Colonic mucosa (tissue), 4 donors: ENCODE measurements at regions not wholly inside any gene's neighbourhood (a gene's known extent, or its start where the extent isn't known, plus 50 kb on each side); places are given as distances from the start of the nearest gene placed in this dataset.

ENCODE experiments used
- DNase-seq: peaks from one replicate; pipeline ENCODE4 v3.0.0-alpha.2; 2020
- H3K27ac ChIP-seq: fragments of 200-600 bp; one replicate; pipeline ENCODE4 v1.8.0; 2021
- H3K27me3 ChIP-seq: fragments of 200-600 bp; one replicate; pipeline ENCODE4 v1.8.0; 2021
- H3K36me3 ChIP-seq: fragments of 200-600 bp; one replicate; pipeline ENCODE4 v1.8.0; 2021
- H3K4me1 ChIP-seq: fragments of 200-600 bp; one replicate; pipeline ENCODE4 v1.8.0; 2021; ENCODE audit warnings: mild to moderate bottlenecking
- H3K4me3 ChIP-seq: fragments of 200-600 bp; one replicate; pipeline ENCODE4 v1.8.0; 2021
- H3K9ac ChIP-seq, 2 donors: one replicate each; pipeline ENCODE4 v1.7.0; 2013; ENCODE audit warnings: control low read depth in 2 of 2, low read depth in 2 of 2, low read length in 2 of 2
- H3K9me3 ChIP-seq: fragments of 200-600 bp; one replicate; pipeline ENCODE4 v1.8.0; 2021
- CTCF ChIP-seq: fragments of 200-600 bp; IDR thresholded peaks from one replicate; pipeline ENCODE4 v1.8.0; 2022; ENCODE audit warnings: antibody characterized with exemption, mild to moderate bottlenecking
- intact Hi-C: fragments of 100-400 bp; cut with DNase I; formaldehyde crosslinking; loops from one replicate; pipeline ENCODE4 v1.14.1; 2022
- donor health status: healthy.
- donor health status: DM: no; HTN: no; CAD: no.
- donor health status: DM: no; HTN: no; CAD: no.

GRCh38 chr6:91994787-91995186, 1407.9 kb upstream of the MAP3K7 start:
- DNase-seq: no peak
- intact Hi-C loops: no loop called here
- H3K27ac ChIP-seq: no peak overlapping the region
- H3K27me3 ChIP-seq: no peaks in the 10 kb centered on the region
- H3K9me3 ChIP-seq: no peaks in the 10 kb centered on the region
- H3K4me1 ChIP-seq: no peaks in the 10 kb centered on the region
- no peak overlapping the region for H3K9ac ChIP-seq
- no peak overlapping the region for H3K4me3 ChIP-seq
- no peaks in the 10 kb centered on the region for H3K36me3 ChIP-seq
- no peak for TF ChIP-seq CTCF

GRCh38 chr6:91982559-91982958, 1395.7 kb upstream of the MAP3K7 start:
- intact Hi-C loops: no loop called here

GRCh38 chr6:91976797-91977196, 1389.9 kb upstream of the MAP3K7 start:
- Histone ChIP-seq H3K27ac (no peak overlapping the region), H3K36me3 (no peaks in the 10 kb centered on the region), H3K27me3 (no peaks in the 10 kb centered on the region), H3K4me3 (no peak overlapping the region), H3K9ac (no peak overlapping the region), H3K9me3 (no peaks in the 10 kb centered on the region), H3K4me1 (no peaks in the 10 kb centered on the region)
- DNase-seq: no peak
- no peak for TF ChIP-seq CTCF
- intact Hi-C loops: no loop called here

More at GRCh38 chr6:91982559-91982958, 1395.7 kb upstream of the MAP3K7 start:
- DNase-seq: no peak
- Histone ChIP-seq H3K9ac (no peak overlapping the region), H3K27me3 (no peaks in the 10 kb centered on the region), H3K4me3 (no peak overlapping the region), H3K27ac (no peak overlapping the region), H3K9me3 (no peaks in the 10 kb centered on the region), H3K36me3 (no peaks in the 10 kb centered on the region), H3K4me1 (no peaks in the 10 kb centered on the region)
- no peak for TF ChIP-seq CTCF

GRCh38 chr6:91970700-91971099, 1383.8 kb upstream of the MAP3K7 start:
- H3K27ac ChIP-seq: no peak overlapping the region
- TF ChIP-seq CTCF: no peak
- H3K4me1 ChIP-seq: no peaks in the 10 kb centered on the region
- no peaks in the 10 kb centered on the region for H3K9me3 ChIP-seq
- intact Hi-C loops: no loop called here
- no peaks in the 10 kb centered on the region for H3K36me3 ChIP-seq
- no peak overlapping the region for H3K9ac ChIP-seq
- H3K27me3 ChIP-seq: no peaks in the 10 kb centered on the region
- H3K4me3 ChIP-seq: no peak overlapping the region
- DNase-seq: no peak

GRCh38 chr6:91965872-91966271, 1379.0 kb upstream of the MAP3K7 start:
- Histone ChIP-seq H3K36me3 (no peaks in the 10 kb centered on the region), H3K27ac (no peak overlapping the region), H3K4me1 (no peaks in the 10 kb centered on the region), H3K27me3 (no peaks in the 10 kb centered on the region), H3K4me3 (no peak overlapping the region), H3K9me3 (peaks cover 4% of the 10 kb centered on the region), H3K9ac (no peak overlapping the region)
- no peak for DNase-seq
- TF ChIP-seq CTCF: no peak
- intact Hi-C loops: no loop called here

- Histone ChIP-seq H3K4me3 (no peak overlapping the region), H3K4me1 (no peaks in the 10 kb centered on the region), H3K36me3 (no peaks in the 10 kb centered on the region), H3K27ac (no peak overlapping the region), H3K9ac (no peak overlapping the region), H3K9me3 (peaks cover 4% of the 10 kb centered on the region), H3K27me3 (no peaks in the 10 kb centered on the region)
- no peak for TF ChIP-seq CTCF
- intact Hi-C loops: no loop called here
- no peak for DNase-seq
Observed at GRCh38 chr6:91961671-91962070, 1374.8 kb upstream of the MAP3K7 start.
